Breast epithelium (tissue), 4 donors: ENCODE measurements at regions not wholly inside any gene's neighbourhood (a gene's known extent, or its start where the extent isn't known, plus 50 kb on each side); places are given as distances from the start of the nearest gene placed in this dataset.

Experiments used
- DNase-seq, 2 donors: peaks; one replicate each; pipeline ENCODE4 v3.0.0-alpha.2; 2019; ENCODE audit warnings: low spot score in 2 of 2
- H3K27ac ChIP-seq, 2 donors: fragments of 200-600 bp; sonication (generic) in 1 of 2; one replicate each; pipeline ENCODE4 v1.5.1; 2016 to 2019; ENCODE audit warnings: mild to moderate bottlenecking in 1 of 2
- H3K27me3 ChIP-seq, 2 donors: fragments of 200-600 bp; sonication (generic) in 1 of 2; one replicate each; pipeline versions ENCODE4 v1.5.1 to v1.6.0; 2017 to 2019; ENCODE audit warnings: control low read depth in 1 of 2, mild to moderate bottlenecking in 1 of 2
- H3K36me3 ChIP-seq: fragments of 200-600 bp; one replicate; pipeline ENCODE4 v1.5.1; 2019
- H3K4me1 ChIP-seq, 2 donors: fragments of 200-600 bp; sonication (generic); one replicate each; pipeline ENCODE4 v1.5.1; 2016 to 2019; ENCODE audit warnings: control low read depth in 1 of 2
- H3K4me3 ChIP-seq, 3 donors: fragments of 200-600 bp; sonication (generic); 1 replicate in 2 of 3; 2 replicates in 1 of 3; pipeline ENCODE4 v1.5.1; 2016 to 2019; ENCODE audit warnings: mild to moderate bottlenecking in 3 of 3, moderate library complexity in 2 of 3
- H3K9me3 ChIP-seq, 2 donors: fragments of 200-600 bp; sonication (generic) in 1 of 2; one replicate each; pipeline ENCODE4 v1.5.1; 2016 to 2019; ENCODE audit warnings: control low read depth in 1 of 2
- CTCF ChIP-seq, 3 donors: fragments of 450-650 bp; IDR thresholded peaks; one replicate each; pipeline ENCODE4 v1.5.1; 2016 to 2017; ENCODE audit warnings: antibody characterized with exemption in 3 of 3, mild to moderate bottlenecking in 3 of 3, moderate library complexity in 3 of 3
- POLR2A ChIP-seq: fragments of 450-650 bp; IDR thresholded peaks from one replicate; pipeline ENCODE4 v1.6.1; 2016; ENCODE audit warnings: antibody characterized with exemption, mild to moderate bottlenecking, moderate library complexity
- POLR2AphosphoS5 ChIP-seq, 3 donors: sonication (generic); formaldehyde crosslinking; IDR thresholded peaks; one replicate each; pipeline ENCODE4 v1.6.1; 2017; ENCODE audit warnings: antibody characterized with exemption in 3 of 3
- intact Hi-C: fragments of 100-400 bp; cut with DNase I; formaldehyde crosslinking; loops from one replicate; pipeline ENCODE4 v1.15.1; 2023; ENCODE audit warnings: low total_unique reads

- TF ChIP-seq CTCF (IDR thresholded peaks at IDR 0.05) (no peak), POLR2AphosphoS5 (IDR thresholded peaks at IDR 0.05) (no peak), POLR2A (no peak)
- Histone ChIP-seq H3K4me1 (no peaks in the 10 kb centered on the region), H3K27ac (no peak overlapping the region), H3K27me3 (no peaks in the 10 kb centered on the region), H3K4me3 (no peak overlapping the region), H3K36me3 (no peaks in the 10 kb centered on the region), H3K9me3 (peaks cover 23 to 39% of the 10 kb centered on the region in 2 donors)
- no peak for DNase-seq
- intact Hi-C loops = no loop called here
Measured at GRCh38 chr7:138345567-138345966, 114.5 kb upstream of the TRIM24 start.

GRCh38 chr7:138346975-138347374 lies 113.1 kb upstream of the TRIM24 start:
- Histone ChIP-seq H3K4me1 (no peaks in the 10 kb centered on the region), H3K9me3 (peaks cover 24 to 33% of the 10 kb centered on the region in 2 donors), H3K27ac (no peak overlapping the region), H3K36me3 (no peaks in the 10 kb centered on the region), H3K4me3 (no peak overlapping the region), H3K27me3 (no peaks in the 10 kb centered on the region)
- no peak for TF ChIP-seq POLR2AphosphoS5 (IDR thresholded peaks at IDR 0.05)
- no peak for TF ChIP-seq POLR2A
- TF ChIP-seq CTCF (IDR thresholded peaks at IDR 0.05) = no peak
- intact Hi-C loops = no loop called here
- DNase-seq = no peak

GRCh38 chr7:138349841-138350700 lies 110.0 kb upstream of the TRIM24 start:
- Histone ChIP-seq H3K27me3 (no peaks in the 10 kb centered on the region), H3K27ac (no peak overlapping the region), H3K4me1 (no peaks in the 10 kb centered on the region), H3K36me3 (no peaks in the 10 kb centered on the region), H3K9me3 (peaks cover 14 to 24% of the 10 kb centered on the region in 2 donors), H3K4me3 (no peak overlapping the region)
- DNase-seq = no peak
- intact Hi-C loops = no loop called here
- TF ChIP-seq CTCF (IDR thresholded peaks at IDR 0.05) (no peak), POLR2AphosphoS5 (IDR thresholded peaks at IDR 0.05) (no peak), POLR2A (no peak)

GRCh38 chr7:138350701-138351357 lies 109.2 kb upstream of the TRIM24 start:
- Histone ChIP-seq H3K4me3 (no peak overlapping the region), H3K27ac (no peak overlapping the region), H3K9me3 (peaks cover 7 to 17% of the 10 kb centered on the region in 2 donors), H3K4me1 (no peaks in the 10 kb centered on the region), H3K27me3 (no peaks in the 10 kb centered on the region), H3K36me3 (no peaks in the 10 kb centered on the region)
- DNase-seq = no peak
- intact Hi-C loops = no loop called here
- TF ChIP-seq POLR2A (no peak), CTCF (IDR thresholded peaks at IDR 0.05) (no peak), POLR2AphosphoS5 (IDR thresholded peaks at IDR 0.05) (no peak)
